A673 (cell line): ENCODE measurements at regions not wholly inside any gene's neighbourhood (a gene's known extent, or its start where the extent isn't known, plus 50 kb on each side); places are given as distances from the start of the nearest gene placed in this dataset.
A peak's percentile ranks its signal among the peaks of the same experiment; 100 is the strongest.

Experiments
- BruUV-seq: library from RNA; stranded (reverse); fragments of 400-500 nt; replicated peaks from 2 replicates; lab custom pipeline; 2021; lab: Mats Ljungman, UMichigan
- CTCF ChIA-PET: fragments of 300-600 bp; sonication (Branson Sonifier 250); formaldehyde crosslinking; loops from one replicate; lab custom pipeline; 2022; ENCODE audit warnings: antibody characterized with exemption; lab: Charles Lee
- POLR2A ChIA-PET: fragments of 300-600 bp; sonication (Branson Sonifier 250); formaldehyde crosslinking; loops from one replicate; lab custom pipeline; 2022; ENCODE audit warnings: antibody characterized with exemption; ENCODE audit not compliant: low non-redundant PET; lab: Charles Lee
- DNase-seq: peaks from one replicate; pipeline ENCODE4 v3.0.0-alpha.2; 2015; ENCODE audit warnings: low spot score
- H3K27ac ChIP-seq: fragments of 200-600 bp; sonication (generic); 2 replicates; pipeline ENCODE4 v1.5.1; 2016; ENCODE audit warnings: mixed run types, low read depth, mild to moderate bottlenecking, mixed read lengths, antibody characterized with exemption, low read length; ENCODE audit not compliant: poor library complexity, severe bottlenecking
- H3K27me3 ChIP-seq: fragments of 200-600 bp; sonication (generic); replicated peaks from 2 replicates; pipeline ENCODE4 v1.6.1; 2017; ENCODE audit warnings: mixed run types, low read depth, mild to moderate bottlenecking, mixed read lengths, antibody characterized with exemption, low read length; ENCODE audit not compliant: insufficient read depth, poor library complexity
- H3K36me3 ChIP-seq: fragments of 200-600 bp; sonication (generic); 2 replicates; pipeline ENCODE4 v1.6.1; 2016; ENCODE audit warnings: mixed run types, mild to moderate bottlenecking, mixed read lengths, antibody characterized with exemption, low read length; ENCODE audit not compliant: insufficient read depth, poor library complexity, severe bottlenecking
- H3K4me1 ChIP-seq: fragments of 200-600 bp; sonication (generic); 2 replicates; pipeline ENCODE4 v1.6.1; 2017; ENCODE audit warnings: mixed run types, mild to moderate bottlenecking, mixed read lengths, antibody characterized with exemption, low read length; ENCODE audit not compliant: insufficient read depth, poor library complexity, severe bottlenecking
- H3K4me3 ChIP-seq: fragments of 200-600 bp; sonication (generic); 2 replicates; pipeline ENCODE4 v1.5.1; 2016; ENCODE audit warnings: low read depth, mixed run types, mild to moderate bottlenecking, mixed read lengths, low read length; ENCODE audit not compliant: poor library complexity, severe bottlenecking
- H3K9me3 ChIP-seq: fragments of 200-600 bp; sonication (generic); 2 replicates; pipeline ENCODE4 v1.6.1; 2016; ENCODE audit warnings: mixed run types, low read depth, mild to moderate bottlenecking, mixed read lengths, antibody characterized with exemption, low read length; ENCODE audit not compliant: poor library complexity, severe bottlenecking
- CTCF ChIP-seq: fragments of 300-800, 200-600 bp; sonication (generic); conservative IDR thresholded peaks from 2 replicates; pipeline ENCODE4 v1.5.1; 2017; ENCODE audit warnings: low read depth, mild to moderate bottlenecking, antibody characterized with exemption, low read length, moderate library complexity, mixed read lengths
- EZH2 ChIP-seq: fragments of 200-600 bp; sonication (generic); IDR thresholded peaks from 2 replicates; pipeline ENCODE4 v1.6.1; 2017; ENCODE audit warnings: borderline replicate concordance, low read depth, mild to moderate bottlenecking, mixed read lengths, antibody characterized with exemption, low read length; ENCODE audit not compliant: poor library complexity, severe bottlenecking
- intact Hi-C: fragments of 100-400 bp; cut with micrococcal nuclease; formaldehyde crosslinking; loops from one replicate; pipeline ENCODE4 v1.10.0; 2022; ENCODE audit not compliant: unreplicated experiment

- no peak for DNase-seq
- H3K4me1 ChIP-seq, result no peaks in the 10 kb centered on the region
- no peak overlapping the region for H3K4me3 ChIP-seq
- no peaks in the 10 kb centered on the region for H3K27me3 ChIP-seq
- H3K27ac ChIP-seq, result no peak overlapping the region
- TF ChIP-seq EZH2 (no peak), CTCF (no peak)
- POLR2A ChIA-PET, result no interaction called here
- H3K9me3 ChIP-seq, result no peaks in the 10 kb centered on the region
- no peaks in the 10 kb centered on the region for H3K36me3 ChIP-seq
- no TSS peak for BruUV-seq
- intact Hi-C loops, result no loop called here
- CTCF ChIA-PET, result no interaction called here
These were observed 1016.2 kb upstream of the PCDH20 start for GRCh38 chr13:62431852-62432251.

GRCh38 chr13:62418872-62419271 lies 1003.2 kb upstream of the PCDH20 start:
- peak; percentile 4 for DNase-seq
- POLR2A ChIA-PET, result no interaction called here
- BruUV-seq, result no TSS peak

GRCh38 chr13:62418376-62418775 lies 1002.7 kb upstream of the PCDH20 start:
- CTCF ChIA-PET, result no interaction called here
- Histone ChIP-seq H3K36me3 (no peaks in the 10 kb centered on the region), H3K27ac (no peak overlapping the region), H3K9me3 (no peaks in the 10 kb centered on the region), H3K4me3 (no peak overlapping the region), H3K27me3 (no peaks in the 10 kb centered on the region), H3K4me1 (no peaks in the 10 kb centered on the region)
- POLR2A ChIA-PET, result no interaction called here
- TF ChIP-seq CTCF (no peak), EZH2 (no peak)
- intact Hi-C loops, result no loop called here
- no TSS peak for BruUV-seq
- no peak for DNase-seq

More at GRCh38 chr13:62418872-62419271, 1003.2 kb upstream of the PCDH20 start:
- no peaks in the 10 kb centered on the region for H3K27me3 ChIP-seq
- TF ChIP-seq EZH2 (no peak), CTCF (no peak)
- intact Hi-C loops, result no loop called here
- H3K27ac ChIP-seq, result no peak overlapping the region
- H3K9me3 ChIP-seq, result no peaks in the 10 kb centered on the region
- H3K4me3 ChIP-seq, result no peak overlapping the region
- no peaks in the 10 kb centered on the region for H3K4me1 ChIP-seq
- H3K36me3 ChIP-seq, result no peaks in the 10 kb centered on the region
- CTCF ChIA-PET, result no interaction called here
